A673 (cell line): ENCODE measurements at regions not wholly inside any gene's neighbourhood (a gene's known extent, or its start where the extent isn't known, plus 50 kb on each side); places are given as distances from the start of the nearest gene placed in this dataset.
A peak's percentile ranks its signal among the peaks of the same experiment; 100 is the strongest.

Source experiments
- BruUV-seq: library from RNA; stranded (reverse); fragments of 400-500 nt; replicated peaks from 2 replicates; lab custom pipeline; 2021; lab: Mats Ljungman, UMichigan
- CTCF ChIA-PET: fragments of 300-600 bp; sonication (Branson Sonifier 250); formaldehyde crosslinking; loops from one replicate; lab custom pipeline; 2022; ENCODE audit warnings: antibody characterized with exemption; lab: Charles Lee
- POLR2A ChIA-PET: fragments of 300-600 bp; sonication (Branson Sonifier 250); formaldehyde crosslinking; loops from one replicate; lab custom pipeline; 2022; ENCODE audit warnings: antibody characterized with exemption; ENCODE audit not compliant: low non-redundant PET; lab: Charles Lee
- DNase-seq: peaks from one replicate; pipeline ENCODE4 v3.0.0-alpha.2; 2015; ENCODE audit warnings: low spot score
- H3K27ac ChIP-seq: fragments of 200-600 bp; sonication (generic); 2 replicates; pipeline ENCODE4 v1.5.1; 2016; ENCODE audit warnings: mixed run types, low read depth, mild to moderate bottlenecking, mixed read lengths, antibody characterized with exemption, low read length; ENCODE audit not compliant: poor library complexity, severe bottlenecking
- H3K27me3 ChIP-seq: fragments of 200-600 bp; sonication (generic); replicated peaks from 2 replicates; pipeline ENCODE4 v1.6.1; 2017; ENCODE audit warnings: mixed run types, low read depth, mild to moderate bottlenecking, mixed read lengths, antibody characterized with exemption, low read length; ENCODE audit not compliant: insufficient read depth, poor library complexity
- H3K36me3 ChIP-seq: fragments of 200-600 bp; sonication (generic); 2 replicates; pipeline ENCODE4 v1.6.1; 2016; ENCODE audit warnings: mixed run types, mild to moderate bottlenecking, mixed read lengths, antibody characterized with exemption, low read length; ENCODE audit not compliant: insufficient read depth, poor library complexity, severe bottlenecking
- H3K4me1 ChIP-seq: fragments of 200-600 bp; sonication (generic); 2 replicates; pipeline ENCODE4 v1.6.1; 2017; ENCODE audit warnings: mixed run types, mild to moderate bottlenecking, mixed read lengths, antibody characterized with exemption, low read length; ENCODE audit not compliant: insufficient read depth, poor library complexity, severe bottlenecking
- H3K4me3 ChIP-seq: fragments of 200-600 bp; sonication (generic); 2 replicates; pipeline ENCODE4 v1.5.1; 2016; ENCODE audit warnings: low read depth, mixed run types, mild to moderate bottlenecking, mixed read lengths, low read length; ENCODE audit not compliant: poor library complexity, severe bottlenecking
- H3K9me3 ChIP-seq: fragments of 200-600 bp; sonication (generic); 2 replicates; pipeline ENCODE4 v1.6.1; 2016; ENCODE audit warnings: mixed run types, low read depth, mild to moderate bottlenecking, mixed read lengths, antibody characterized with exemption, low read length; ENCODE audit not compliant: poor library complexity, severe bottlenecking
- EZH2 ChIP-seq: fragments of 200-600 bp; sonication (generic); IDR thresholded peaks from 2 replicates; pipeline ENCODE4 v1.6.1; 2017; ENCODE audit warnings: borderline replicate concordance, low read depth, mild to moderate bottlenecking, mixed read lengths, antibody characterized with exemption, low read length; ENCODE audit not compliant: poor library complexity, severe bottlenecking
- intact Hi-C: fragments of 100-400 bp; cut with micrococcal nuclease; formaldehyde crosslinking; loops from one replicate; pipeline ENCODE4 v1.10.0; 2022; ENCODE audit not compliant: unreplicated experiment
- TF ChIP-seq, protein P1 (sequence below): fragments of 300-800, 200-600 bp; sonication (generic); conservative IDR thresholded peaks from 2 replicates; pipeline ENCODE4 v1.5.1; 2017; ENCODE audit warnings: low read depth, mild to moderate bottlenecking, antibody characterized with exemption, low read length, moderate library complexity, mixed read lengths

DNA sequence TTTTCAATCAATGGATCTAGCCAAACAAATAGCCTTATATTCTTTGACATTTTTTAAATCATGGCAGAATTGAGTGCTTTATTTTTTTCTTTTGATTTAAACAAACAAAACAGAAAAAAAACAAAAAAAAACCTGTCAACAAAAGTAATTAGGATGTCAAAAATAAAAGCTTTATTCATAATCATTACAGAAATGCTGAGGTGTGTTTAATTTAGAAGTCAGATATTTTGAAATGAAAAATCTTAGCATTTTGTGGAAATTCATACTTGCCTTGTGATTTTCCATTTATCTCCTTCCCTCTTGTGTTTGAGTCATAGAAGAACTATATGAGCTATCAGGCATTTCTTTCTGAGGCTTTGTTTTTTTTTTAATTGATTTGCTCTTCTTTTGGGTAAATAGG, 387.0 kb upstream of the STXBP6 start:
- Histone ChIP-seq H3K27ac (no peak overlapping the region), H3K9me3 (no peaks in the 10 kb centered on the region), H3K4me3 (no peak overlapping the region), H3K36me3 (no peaks in the 10 kb centered on the region), H3K27me3 (no peaks in the 10 kb centered on the region), H3K4me1 (no peaks in the 10 kb centered on the region)
- DNase-seq, result no peak
- TF ChIP-seq, protein P1, sequence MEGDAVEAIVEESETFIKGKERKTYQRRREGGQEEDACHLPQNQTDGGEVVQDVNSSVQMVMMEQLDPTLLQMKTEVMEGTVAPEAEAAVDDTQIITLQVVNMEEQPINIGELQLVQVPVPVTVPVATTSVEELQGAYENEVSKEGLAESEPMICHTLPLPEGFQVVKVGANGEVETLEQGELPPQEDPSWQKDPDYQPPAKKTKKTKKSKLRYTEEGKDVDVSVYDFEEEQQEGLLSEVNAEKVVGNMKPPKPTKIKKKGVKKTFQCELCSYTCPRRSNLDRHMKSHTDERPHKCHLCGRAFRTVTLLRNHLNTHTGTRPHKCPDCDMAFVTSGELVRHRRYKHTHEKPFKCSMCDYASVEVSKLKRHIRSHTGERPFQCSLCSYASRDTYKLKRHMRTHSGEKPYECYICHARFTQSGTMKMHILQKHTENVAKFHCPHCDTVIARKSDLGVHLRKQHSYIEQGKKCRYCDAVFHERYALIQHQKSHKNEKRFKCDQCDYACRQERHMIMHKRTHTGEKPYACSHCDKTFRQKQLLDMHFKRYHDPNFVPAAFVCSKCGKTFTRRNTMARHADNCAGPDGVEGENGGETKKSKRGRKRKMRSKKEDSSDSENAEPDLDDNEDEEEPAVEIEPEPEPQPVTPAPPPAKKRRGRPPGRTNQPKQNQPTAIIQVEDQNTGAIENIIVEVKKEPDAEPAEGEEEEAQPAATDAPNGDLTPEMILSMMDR, result no peak
- TF ChIP-seq EZH2, result no peak
- intact Hi-C loops, result no loop called here
- CTCF ChIA-PET, result interaction anchor here (0.5 kb wide), 1 partner anchor 477 kb away, joined by 3 read pairs; no protein-coding TSS in a partner anchor
- no TSS peak for BruUV-seq
- POLR2A ChIA-PET, result no interaction called here

DNA sequence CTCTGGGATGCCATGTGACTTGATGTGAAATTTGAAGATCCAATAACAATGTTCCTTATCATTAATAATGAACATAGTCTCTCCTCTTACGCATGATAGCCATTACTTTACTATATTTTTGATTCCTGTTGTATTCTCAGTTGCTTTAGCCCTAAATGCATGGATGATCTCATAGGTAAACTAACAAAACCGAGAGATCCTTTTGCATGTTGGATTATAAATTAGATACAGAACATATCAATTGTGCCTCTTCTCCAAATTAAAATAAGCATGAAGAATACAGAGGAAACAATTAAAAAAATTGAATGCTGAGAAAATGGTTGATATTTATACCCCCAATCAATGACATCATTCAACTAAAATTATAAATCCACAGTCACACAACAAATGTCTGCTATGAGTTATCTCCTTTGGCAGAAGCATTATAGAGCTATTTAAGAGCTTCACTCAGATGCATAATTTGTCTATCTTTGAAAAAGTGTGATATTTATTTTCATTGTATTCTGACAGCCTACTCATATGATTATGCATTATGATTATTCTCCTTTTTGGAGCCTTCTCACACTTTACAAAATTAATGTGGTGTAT, 386.4 kb upstream of the STXBP6 start:
- Histone ChIP-seq H3K9me3 (no peaks in the 10 kb centered on the region), H3K27me3 (no peaks in the 10 kb centered on the region), H3K4me3 (no peak overlapping the region), H3K4me1 (no peaks in the 10 kb centered on the region), H3K36me3 (no peaks in the 10 kb centered on the region), H3K27ac (no peak overlapping the region)
- CTCF ChIA-PET, result interaction anchor here (0.5 kb wide), 1 partner anchor 476 kb away, joined by 3 read pairs; no protein-coding TSS in a partner anchor
- intact Hi-C loops, result no loop called here
- POLR2A ChIA-PET, result no interaction called here
- no peak for DNase-seq
- BruUV-seq, result no TSS peak
- TF ChIP-seq EZH2, result no peak
- TF ChIP-seq, protein P1, result no peak

DNA sequence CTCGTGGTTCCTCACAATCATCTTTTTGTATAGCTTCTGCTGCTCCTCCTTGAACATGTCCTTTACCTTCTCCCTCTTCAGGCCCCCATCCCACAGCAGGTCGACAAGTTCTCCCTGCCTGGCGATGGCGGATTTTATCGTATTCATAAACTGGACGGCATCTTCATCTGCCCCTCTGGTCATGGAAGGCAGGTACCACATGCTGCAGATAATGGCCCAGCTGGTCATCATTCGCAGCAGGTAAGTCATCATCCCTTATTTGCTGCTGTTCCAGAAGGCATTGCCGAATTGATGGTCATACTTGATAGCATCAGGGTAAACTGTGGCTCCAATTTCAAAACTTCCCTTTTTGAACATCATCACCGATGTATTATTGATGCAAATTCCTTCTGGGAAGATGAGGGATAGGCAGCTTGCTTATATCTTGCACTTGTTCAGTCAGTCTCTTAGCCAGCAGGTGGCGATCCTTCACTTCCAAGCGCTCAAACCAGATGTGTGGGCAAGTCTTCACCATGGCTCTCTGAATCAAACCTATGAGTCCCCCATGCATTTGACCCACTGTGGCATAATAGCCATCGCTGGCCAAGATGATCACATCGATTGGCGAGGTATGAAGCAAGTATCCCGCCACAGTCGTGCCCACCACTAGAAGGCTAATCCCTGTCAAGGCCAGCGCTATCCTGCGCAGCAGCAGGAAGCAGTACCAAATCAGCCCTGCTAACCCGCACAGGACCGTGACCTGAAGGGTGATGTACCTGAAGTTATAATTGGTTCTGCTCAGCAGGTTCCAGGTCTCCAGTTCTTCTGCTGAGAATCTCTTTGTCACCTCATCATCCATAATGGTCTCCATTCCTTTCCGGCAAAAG, 381.5 kb upstream of the STXBP6 start:
- BruUV-seq, result no TSS peak
- Histone ChIP-seq H3K27ac (no peak overlapping the region), H3K36me3 (no peaks in the 10 kb centered on the region), H3K9me3 (no peaks in the 10 kb centered on the region), H3K4me3 (no peak overlapping the region), H3K27me3 (no peaks in the 10 kb centered on the region), H3K4me1 (no peaks in the 10 kb centered on the region)
- DNase-seq, result peak; percentile 73
- intact Hi-C loops, result loop anchor here (2.0 kb wide), 1 partner anchor 107 kb away; no protein-coding TSS in a partner anchor
- ChIA-PET POLR2A (interaction anchor here (0.5 kb wide), 1 partner anchor 106 kb away, joined by 3 read pairs; no protein-coding TSS in a partner anchor), CTCF (interaction anchor here (0.5 to 1.4 kb wide), 4 partner anchors 14 to 356 kb away, joined by 3 to 25 read pairs (median 6); no protein-coding TSS in a partner anchor)
- no peak for TF ChIP-seq EZH2
- TF ChIP-seq, protein P1, result peak; percentile 67
